ENCODE measurements at regions not wholly inside any gene's neighbourhood (a gene's known extent, or its start where the extent isn't known, plus 50 kb on each side); places are given as distances from the start of the nearest gene placed in this dataset.
"Not testable (repeated sequence)": the region's sequence is repeated elsewhere in the genome, so short reads cannot be mapped to it uniquely, and the experiment has no call there.

GRCh38 chr11:80948781-80949180 lies 1508.0 kb upstream of the TENM4 start:
- TF ChIP-seq POLR2A (IDR thresholded peaks at IDR 0.05; ENCODE audit: low read length) (no peak), GATA1 (IDR thresholded peaks at IDR 0.05; ENCODE audit: low read depth, low read length) (no peak)
- DNase-seq = no peak

GRCh38 chr11:80944758-80945157 lies 1503.9 kb upstream of the TENM4 start:
- DNase-seq = no peak
- TF ChIP-seq GATA1 (IDR thresholded peaks at IDR 0.05; ENCODE audit: low read depth, low read length) = no peak
- no peak for TF ChIP-seq POLR2A (IDR thresholded peaks at IDR 0.05; ENCODE audit: low read length)

- no peak for DNase-seq
- TF ChIP-seq GATA1 (IDR thresholded peaks at IDR 0.05; ENCODE audit: low read depth, low read length) = no peak
- no peak for TF ChIP-seq POLR2A (IDR thresholded peaks at IDR 0.05; ENCODE audit: low read length)
These were observed 1502.4 kb upstream of the TENM4 start for GRCh38 chr11:80943226-80943625.

GRCh38 chr11:80937842-80938241 lies 1497.0 kb upstream of the TENM4 start:
- no peak for DNase-seq
- no peak for TF ChIP-seq GATA1 (IDR thresholded peaks at IDR 0.05; ENCODE audit: low read depth, low read length)
- no peak for TF ChIP-seq POLR2A (IDR thresholded peaks at IDR 0.05; ENCODE audit: low read length)

- no peak for DNase-seq
- no peak for TF ChIP-seq POLR2A (IDR thresholded peaks at IDR 0.05; ENCODE audit: low read length)
- no peak for TF ChIP-seq GATA1 (IDR thresholded peaks at IDR 0.05; ENCODE audit: low read depth, low read length)
These were observed 1489.2 kb upstream of the TENM4 start for GRCh38 chr11:80930038-80930437.

- TF ChIP-seq POLR2A (IDR thresholded peaks at IDR 0.05; ENCODE audit: low read length) (no peak), GATA1 (IDR thresholded peaks at IDR 0.05; ENCODE audit: low read depth, low read length) (no peak)
- DNase-seq = no peak
These were observed 1488.4 kb upstream of the TENM4 start for GRCh38 chr11:80929031-80929805.

- DNase-seq = no peak
- TF ChIP-seq GATA1 (IDR thresholded peaks at IDR 0.05; ENCODE audit: low read depth, low read length) (no peak), POLR2A (IDR thresholded peaks at IDR 0.05; ENCODE audit: low read length) (no peak)
These were observed 1484.5 kb upstream of the TENM4 start for GRCh38 chr11:80925321-80925720.

- not testable (repeated sequence) for DNase-seq
These were observed 1480.5 kb upstream of the TENM4 start for GRCh38 chr11:80921310-80921709.

- TF ChIP-seq GATA1 (IDR thresholded peaks at IDR 0.05; ENCODE audit: low read depth, low read length) = no peak
- DNase-seq = no peak
These were observed 1475.5 kb upstream of the TENM4 start for GRCh38 chr11:80916173-80916798.

- TF ChIP-seq GATA1 (IDR thresholded peaks at IDR 0.05; ENCODE audit: low read depth, low read length) = no peak
- no peak for DNase-seq
These were observed 1473.5 kb upstream of the TENM4 start for GRCh38 chr11:80914311-80914710.

- TF ChIP-seq GATA1 (IDR thresholded peaks at IDR 0.05; ENCODE audit: low read depth, low read length) (no peak), POLR2A (IDR thresholded peaks at IDR 0.05; ENCODE audit: low read length) (no peak)
- DNase-seq = no peak
These were observed 1470.8 kb upstream of the TENM4 start for GRCh38 chr11:80911666-80912065.

- DNase-seq = no peak
- no peak for TF ChIP-seq GATA1 (IDR thresholded peaks at IDR 0.05; ENCODE audit: low read depth, low read length)
- TF ChIP-seq POLR2A (IDR thresholded peaks at IDR 0.05; ENCODE audit: low read length) = no peak
These were observed 1459.4 kb upstream of the TENM4 start for GRCh38 chr11:80900265-80900664.

- TF ChIP-seq GATA1 (IDR thresholded peaks at IDR 0.05; ENCODE audit: low read depth, low read length) = no peak
- no peak for TF ChIP-seq POLR2A (IDR thresholded peaks at IDR 0.05; ENCODE audit: low read length)
- DNase-seq = peak in 1 of 2 experiments; percentile 36
These were observed 1458.6 kb upstream of the TENM4 start for GRCh38 chr11:80899381-80899780.

- DNase-seq = no peak
These were observed 1458.1 kb upstream of the TENM4 start for GRCh38 chr11:80898910-80899309.

GRCh38 chr11:80886684-80887083 lies 1445.9 kb upstream of the TENM4 start:
- TF ChIP-seq POLR2A (IDR thresholded peaks at IDR 0.05; ENCODE audit: low read length) (no peak), GATA1 (IDR thresholded peaks at IDR 0.05; ENCODE audit: low read depth, low read length) (no peak)
- DNase-seq = no peak

More at GRCh38 chr11:80898910-80899309, 1458.1 kb upstream of the TENM4 start:
- no peak for TF ChIP-seq GATA1 (IDR thresholded peaks at IDR 0.05; ENCODE audit: low read depth, low read length)
- TF ChIP-seq POLR2A (IDR thresholded peaks at IDR 0.05; ENCODE audit: low read length) = no peak
